ENCODE measurements at regions not wholly inside any gene's neighbourhood (a gene's known extent, or its start where the extent isn't known, plus 50 kb on each side); places are given as distances from the start of the nearest gene placed in this dataset.
"Not testable (repeated sequence)": the region's sequence is repeated elsewhere in the genome, so short reads cannot be mapped to it uniquely, and the experiment has no call there.

- DNase-seq (ENCODE audit: low read depth): not testable (repeated sequence)
These were observed 134.5 kb downstream of the SLC39A8 start for GRCh38 chr4:102210806-102211205.

GRCh38 chr4:102204634-102205033 is 140.6 kb downstream of the SLC39A8 start:
- DNase-seq (ENCODE audit: low read depth): not testable (repeated sequence)

GRCh38 chr4:102196221-102196620 is 149.1 kb downstream of the SLC39A8 start:
- DNase-seq (ENCODE audit: low read depth): peak; percentile 42

- DNase-seq (ENCODE audit: low read depth): no peak
These were observed 152.1 kb downstream of the SLC39A8 start for GRCh38 chr4:102193145-102193544.

- peak; percentile 33 for DNase-seq (ENCODE audit: low read depth)
These were observed 165.2 kb downstream of the SLC39A8 start for GRCh38 chr4:102180046-102180445.

- peak; percentile 56 for DNase-seq (ENCODE audit: low read depth)
These were observed 170.5 kb downstream of the SLC39A8 start for GRCh38 chr4:102174719-102175189.

GRCh38 chr4:102172341-102172740 is 172.9 kb downstream of the SLC39A8 start:
- DNase-seq (ENCODE audit: low read depth): peak; percentile 21

- no peak for DNase-seq (ENCODE audit: low read depth)
These were observed 174.4 kb downstream of the SLC39A8 start for GRCh38 chr4:102170910-102171309.

GRCh38 chr4:102169345-102169744 is 175.9 kb downstream of the SLC39A8 start:
- peak; percentile 74 for DNase-seq (ENCODE audit: low read depth)

GRCh38 chr4:102168580-102168979 is 176.7 kb downstream of the SLC39A8 start:
- DNase-seq (ENCODE audit: low read depth): peak; percentile 58

GRCh38 chr4:102165584-102165983 is 179.7 kb downstream of the SLC39A8 start:
- no peak for DNase-seq (ENCODE audit: low read depth)

- peak; percentile 58 for DNase-seq (ENCODE audit: low read depth)
These were observed 181.7 kb downstream of the SLC39A8 start for GRCh38 chr4:102163404-102164140.

- DNase-seq (ENCODE audit: low read depth): peak; percentile 76
These were observed 187.3 kb downstream of the SLC39A8 start for GRCh38 chr4:102157984-102158383.

- DNase-seq (ENCODE audit: low read depth): no peak
These were observed 191.9 kb downstream of the SLC39A8 start for GRCh38 chr4:102153391-102153790.

- no peak for DNase-seq (ENCODE audit: low read depth)
These were observed 193.6 kb downstream of the SLC39A8 start for GRCh38 chr4:102151696-102152095.

- DNase-seq (ENCODE audit: low read depth): no peak
These were observed 201.8 kb downstream of the SLC39A8 start for GRCh38 chr4:102143433-102143832.

GRCh38 chr4:102141842-102142241 is 203.4 kb downstream of the SLC39A8 start:
- DNase-seq (ENCODE audit: low read depth): no peak

- DNase-seq (ENCODE audit: low read depth): peak; percentile 74
These were observed 205.3 kb downstream of the SLC39A8 start for GRCh38 chr4:102139932-102140331.

- peak; percentile 85 for DNase-seq (ENCODE audit: low read depth)
These were observed 206.1 kb downstream of the SLC39A8 start for GRCh38 chr4:102139132-102139573.

GRCh38 chr4:102137217-102137616 is 208.1 kb downstream of the SLC39A8 start:
- DNase-seq (ENCODE audit: low read depth): no peak

- no peak for DNase-seq (ENCODE audit: low read depth)
These were observed 215.5 kb downstream of the SLC39A8 start for GRCh38 chr4:102129810-102130209.

All from renal cortical epithelial cell (primary cell).